ENCODE measurements at regions not wholly inside any gene's neighbourhood (a gene's known extent, or its start where the extent isn't known, plus 50 kb on each side); places are given as distances from the start of the nearest gene placed in this dataset.
"Not testable (repeated sequence)": the region's sequence is repeated elsewhere in the genome, so short reads cannot be mapped to it uniquely, and the experiment has no call there.

GRCh38 chr4:114378305-114378903, 220.2 kb upstream of the UGT8 start:
- DNase-seq: peak; percentile 62

- peak; percentile 33 for DNase-seq
These were observed 215.5 kb upstream of the UGT8 start for GRCh38 chr4:114383067-114383466.

GRCh38 chr4:114383721-114384120, 214.9 kb upstream of the UGT8 start:
- DNase-seq: peak; percentile 93

GRCh38 chr4:114384629-114385028, 214.0 kb upstream of the UGT8 start:
- peak; percentile 58 for DNase-seq

GRCh38 chr4:114385195-114385985, 213.2 kb upstream of the UGT8 start:
- no peak for DNase-seq

GRCh38 chr4:114386637-114387233, 211.9 kb upstream of the UGT8 start:
- DNase-seq: peak; percentile 39

- no peak for DNase-seq
These were observed 209.4 kb upstream of the UGT8 start for GRCh38 chr4:114389070-114389685.

GRCh38 chr4:114393295-114394038, 205.1 kb upstream of the UGT8 start:
- no peak for DNase-seq

- no peak for DNase-seq
These were observed 201.8 kb upstream of the UGT8 start for GRCh38 chr4:114396808-114397207.

- DNase-seq: no peak
These were observed 200.2 kb upstream of the UGT8 start for GRCh38 chr4:114398410-114398809.

- no peak for DNase-seq
These were observed 199.5 kb upstream of the UGT8 start for GRCh38 chr4:114399105-114399504.

- no peak for DNase-seq
These were observed 198.1 kb upstream of the UGT8 start for GRCh38 chr4:114400531-114400930.

GRCh38 chr4:114401483-114401882, 197.1 kb upstream of the UGT8 start:
- no peak for DNase-seq

- no peak for DNase-seq
These were observed 181.4 kb upstream of the UGT8 start for GRCh38 chr4:114417214-114417613.

- DNase-seq: no peak
These were observed 178.5 kb upstream of the UGT8 start for GRCh38 chr4:114420069-114420468.

- DNase-seq: no peak
These were observed 175.0 kb upstream of the UGT8 start for GRCh38 chr4:114423582-114423981.

GRCh38 chr4:114435116-114435515, 163.5 kb upstream of the UGT8 start:
- no peak for DNase-seq

GRCh38 chr4:114442856-114443255, 155.8 kb upstream of the UGT8 start:
- no peak for DNase-seq

GRCh38 chr4:114444211-114444610, 154.4 kb upstream of the UGT8 start:
- DNase-seq: no peak

GRCh38 chr4:114447963-114448516, 150.6 kb upstream of the UGT8 start:
- not testable (repeated sequence) for DNase-seq

- no peak for DNase-seq
These were observed 139.9 kb upstream of the UGT8 start for GRCh38 chr4:114458728-114459127.

GRCh38 chr4:114464726-114465272, 133.8 kb upstream of the UGT8 start:
- DNase-seq: no peak
